Neural cell (in vitro differentiated cells): ENCODE measurements at regions not wholly inside any gene's neighbourhood (a gene's known extent, or its start where the extent isn't known, plus 50 kb on each side); places are given as distances from the start of the nearest gene placed in this dataset.
"Not testable (repeated sequence)": the region's sequence is repeated elsewhere in the genome, so short reads cannot be mapped to it uniquely, and the experiment has no call there.

ENCODE experiments used
- H2AFZ ChIP-seq: fragments of 200-600, 300-800 bp; sonication (generic), shearing (Covaris generic); 2 replicates; pipeline ENCODE4 v1.6.0; 2014; ENCODE audit warnings: low read depth, mild to moderate bottlenecking, antibody characterized with exemption, low read length, moderate library complexity
- H3F3A ChIP-seq: fragments of 200-600 bp; shearing (Covaris generic); 2 replicates; pipeline ENCODE4 v1.6.1; 2016; ENCODE audit warnings: mild to moderate bottlenecking, moderate library complexity, mixed read lengths, antibody characterized with exemption, low read length; ENCODE audit not compliant: insufficient read depth, poor library complexity, severe bottlenecking
- H3K27ac ChIP-seq: fragments of 200-600, 300-800 bp; sonication (generic), shearing (Covaris generic); 2 replicates; pipeline ENCODE4 v1.5.1; 2014; ENCODE audit warnings: mild to moderate bottlenecking, low read length, moderate library complexity
- H3K27me3 ChIP-seq: fragments of 300-800, 200-600 bp; sonication (generic), shearing (Covaris generic); 2 replicates; pipeline ENCODE4 v1.6.0; 2014; ENCODE audit warnings: mild to moderate bottlenecking, low read depth, low read length, moderate library complexity; ENCODE audit not compliant: insufficient read depth
- H3K36me3 ChIP-seq: fragments of 300-800, 200-600 bp; sonication (generic), shearing (Covaris generic); 2 replicates; pipeline ENCODE4 v1.5.1; 2014; ENCODE audit warnings: mild to moderate bottlenecking, antibody characterized with exemption, low read length, moderate library complexity; ENCODE audit not compliant: insufficient read depth
- H3K4me2 ChIP-seq: fragments of 300-800, 200-600 bp; sonication (generic), shearing (Covaris generic); 2 replicates; pipeline ENCODE4 v1.6.0; 2014; ENCODE audit warnings: mild to moderate bottlenecking, low read length
- H3K4me3 ChIP-seq: fragments of 300-800, 200-600 bp; sonication (generic), shearing (Covaris generic); 2 replicates; pipeline ENCODE4 v1.5.1; 2014; ENCODE audit warnings: mild to moderate bottlenecking, low read length, moderate library complexity
- H3K79me2 ChIP-seq: fragments of 200-600 bp; shearing (Covaris generic); replicated peaks from 2 replicates; pipeline ENCODE4 v1.6.0; 2014; ENCODE audit warnings: mild to moderate bottlenecking, low read length, moderate library complexity; ENCODE audit not compliant: insufficient read depth
- H3K9ac ChIP-seq: fragments of 300-800, 200-600 bp; sonication (generic), shearing (Covaris generic); 2 replicates; pipeline ENCODE4 v1.6.1; 2016; ENCODE audit warnings: mild to moderate bottlenecking, low read length, mixed read lengths
- H3K9me2 ChIP-seq: fragments of 200-600 bp; shearing (Covaris generic); 2 replicates; pipeline ENCODE4 v1.6.1; 2016; ENCODE audit warnings: mild to moderate bottlenecking, low read length, mixed read lengths; ENCODE audit not compliant: insufficient read depth
- H3K9me3 ChIP-seq: fragments of 200-600, 300-800 bp; sonication (generic), shearing (Covaris generic); 2 replicates; pipeline ENCODE4 v1.6.1; 2016; ENCODE audit warnings: mild to moderate bottlenecking, mixed run types, low read length, moderate library complexity, mixed read lengths
- H4K20me1 ChIP-seq: fragments of 200-600 bp; shearing (Covaris generic); 2 replicates; pipeline ENCODE4 v1.6.1; 2016; ENCODE audit warnings: mild to moderate bottlenecking, mixed run types; ENCODE audit not compliant: insufficient read depth
- EP300 ChIP-seq: fragments of 450-650 bp; conservative IDR thresholded peaks from 2 replicates; pipeline ENCODE4 v1.6.1; 2014; ENCODE audit warnings: antibody characterized with exemption, mild to moderate bottlenecking, moderate library complexity; ENCODE audit not compliant: poor library complexity, severe bottlenecking
- EZH2 ChIP-seq: fragments of 200-600, 300-800 bp; shearing (Covaris generic), sonication (generic); IDR thresholded peaks from 2 replicates; pipeline ENCODE4 v1.6.1; 2014; ENCODE audit warnings: antibody characterized with exemption, low read length, borderline replicate concordance, mild to moderate bottlenecking; ENCODE audit not compliant: insufficient read depth, poor library complexity, severe bottlenecking
- POLR2AphosphoS5 ChIP-seq: IDR thresholded peaks from 2 replicates; pipeline ENCODE4 v1.6.1; 2012
- REST ChIP-seq: IDR thresholded peaks from 2 replicates; pipeline ENCODE4 v1.6.1; 2012; ENCODE audit warnings: borderline replicate concordance
- SMC3 ChIP-seq: fragments of 450-650 bp; conservative IDR thresholded peaks from 2 replicates; pipeline ENCODE4 v1.6.1; 2014; ENCODE audit warnings: antibody characterized with exemption, mild to moderate bottlenecking, moderate library complexity; ENCODE audit not compliant: poor library complexity
- TAF1 ChIP-seq: IDR thresholded peaks from 2 replicates; pipeline ENCODE4 v1.6.1; 2012; ENCODE audit warnings: low read depth

GRCh38 chr17:70290770-70291169 lies 121.4 kb downstream of the KCNJ2 start:
- no peak overlapping the region for H3K4me2 ChIP-seq
- TF ChIP-seq EZH2: no peak

DNA sequence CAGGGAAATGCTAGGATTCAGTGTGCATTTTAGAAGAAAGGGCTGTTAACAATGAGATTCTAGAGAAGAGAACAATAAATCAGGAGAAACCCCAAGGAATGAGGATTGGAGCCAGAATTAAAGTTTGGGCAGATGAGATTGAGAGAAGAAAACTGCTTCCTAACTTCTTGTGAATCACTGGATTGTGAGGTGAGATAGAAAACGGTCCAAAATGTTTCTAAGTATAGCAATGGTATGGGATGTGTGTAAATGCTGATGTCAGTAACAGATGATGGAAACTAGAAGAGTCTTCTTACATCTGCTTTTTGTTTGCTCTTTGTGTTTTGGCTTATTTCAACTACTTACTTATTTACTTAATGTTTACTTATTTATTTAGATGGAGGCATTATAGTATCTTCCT lies 123.0 kb downstream of the KCNJ2 start:
- Histone ChIP-seq H3K9me3 (no peaks in the 10 kb centered on the region), H3K27me3 (no peaks in the 10 kb centered on the region), H3F3A (no peaks in the 10 kb centered on the region), H3K79me2 (no peaks in the 10 kb centered on the region), H3K4me2 (no peak overlapping the region), H3K4me3 (no peak overlapping the region), H3K36me3 (no peaks in the 10 kb centered on the region), H3K9ac (no peak overlapping the region), H3K27ac (no peak overlapping the region), H3K9me2 (no peaks in the 10 kb centered on the region), H2AFZ (no peak overlapping the region), H4K20me1 (no peaks in the 10 kb centered on the region)
- TF ChIP-seq EP300: no peak
- TF ChIP-seq REST: no peak
- TF ChIP-seq POLR2AphosphoS5: no peak
- TF ChIP-seq SMC3: no peak
- TF ChIP-seq TAF1: no peak

More at GRCh38 chr17:70290770-70291169, 121.4 kb downstream of the KCNJ2 start:
- Histone ChIP-seq H3K9me2 (no peaks in the 10 kb centered on the region), H3K27me3 (no peaks in the 10 kb centered on the region), H4K20me1 (no peaks in the 10 kb centered on the region), H3F3A (no peaks in the 10 kb centered on the region), H3K4me3 (no peak overlapping the region), H3K36me3 (no peaks in the 10 kb centered on the region), H2AFZ (no peak overlapping the region), H3K79me2 (no peaks in the 10 kb centered on the region), H3K27ac (no peak overlapping the region), H3K9me3 (no peaks in the 10 kb centered on the region), H3K9ac (no peak overlapping the region)

GRCh38 chr17:70293564-70294310 lies 124.4 kb downstream of the KCNJ2 start:
- not testable (repeated sequence) for H3K9me3 ChIP-seq, H3K4me3 ChIP-seq, H4K20me1 ChIP-seq, H3K9ac ChIP-seq, H3K36me3 ChIP-seq, H3F3A ChIP-seq, H3K79me2 ChIP-seq, H3K9me2 ChIP-seq, H3K27me3 ChIP-seq, H3K4me2 ChIP-seq, H2AFZ ChIP-seq
- peak; percentile 15 for TF ChIP-seq EP300
- peak; percentile 53 for TF ChIP-seq REST
- peak overlapping the region; percentile 32 for H3K27ac ChIP-seq
